ENCODE measurements at regions not wholly inside any gene's neighbourhood (a gene's known extent, or its start where the extent isn't known, plus 50 kb on each side); places are given as distances from the start of the nearest gene placed in this dataset.

GRCh38 chr10:130728531-130729215 lies 582.8 kb downstream of the TCERG1L start:
- no peak for DNase-seq

- no peak for DNase-seq
Observed at GRCh38 chr10:130729876-130730275, 581.6 kb downstream of the TCERG1L start.

- DNase-seq: no peak
Observed at GRCh38 chr10:130737186-130737585, 574.3 kb downstream of the TCERG1L start.

DNA sequence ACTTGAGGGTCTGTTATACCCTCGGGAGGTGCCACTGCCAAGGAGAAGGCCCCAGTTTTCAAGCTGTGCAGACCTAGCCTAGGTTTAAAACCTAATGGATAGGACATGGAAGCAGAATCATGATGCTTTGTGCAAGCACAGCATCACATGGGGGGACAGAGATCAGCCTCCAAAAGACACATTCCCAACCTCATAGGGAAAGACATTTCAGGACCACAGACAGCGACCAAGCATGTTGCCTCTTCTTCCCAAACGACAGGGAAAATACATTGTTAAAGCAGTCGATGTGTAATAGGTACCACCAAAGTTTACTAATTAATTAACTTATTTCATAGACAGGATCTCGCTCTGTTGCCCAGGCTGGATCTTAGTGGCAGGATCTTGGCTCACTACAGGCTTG lies 573.9 kb downstream of the TCERG1L start:
- no peak for DNase-seq

DNA sequence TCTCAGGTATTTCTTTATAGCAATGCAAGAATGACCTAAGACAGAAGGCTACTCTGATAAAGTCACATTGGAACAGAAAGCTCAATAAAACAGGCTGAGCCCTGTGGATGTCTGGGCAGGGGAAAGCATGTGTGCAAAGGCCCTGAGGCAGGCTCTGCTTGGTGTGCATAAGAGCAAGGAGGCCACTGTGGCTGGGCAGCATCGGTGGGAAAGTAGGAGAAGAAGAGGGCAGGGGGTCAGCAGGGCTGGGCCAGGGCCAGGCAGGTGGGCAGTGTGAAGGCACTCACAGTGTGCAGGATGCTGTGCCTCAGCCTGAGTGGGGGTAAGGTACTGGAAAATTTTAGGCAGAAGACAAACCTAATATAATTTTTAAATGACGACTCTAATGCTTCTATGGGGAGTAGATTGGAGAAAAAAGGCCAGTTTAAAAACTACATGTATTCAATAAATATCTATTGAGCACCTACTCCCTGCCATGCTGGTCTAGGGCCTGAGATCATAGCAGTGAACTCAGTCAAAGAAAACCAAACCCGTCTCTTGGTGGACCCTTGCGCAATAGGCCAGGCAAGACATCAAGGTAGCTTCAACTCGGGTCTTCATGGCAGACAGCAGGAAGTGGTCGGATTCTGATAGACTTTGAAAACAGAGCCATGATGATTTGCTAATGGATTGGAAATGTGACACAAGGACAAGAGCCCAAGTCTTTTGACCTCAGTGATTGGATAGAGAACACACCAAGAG lies 572.3 kb downstream of the TCERG1L start:
- no peak for DNase-seq

- DNase-seq: no peak
Observed at GRCh38 chr10:130739757-130740145, 571.8 kb downstream of the TCERG1L start.

DNA sequence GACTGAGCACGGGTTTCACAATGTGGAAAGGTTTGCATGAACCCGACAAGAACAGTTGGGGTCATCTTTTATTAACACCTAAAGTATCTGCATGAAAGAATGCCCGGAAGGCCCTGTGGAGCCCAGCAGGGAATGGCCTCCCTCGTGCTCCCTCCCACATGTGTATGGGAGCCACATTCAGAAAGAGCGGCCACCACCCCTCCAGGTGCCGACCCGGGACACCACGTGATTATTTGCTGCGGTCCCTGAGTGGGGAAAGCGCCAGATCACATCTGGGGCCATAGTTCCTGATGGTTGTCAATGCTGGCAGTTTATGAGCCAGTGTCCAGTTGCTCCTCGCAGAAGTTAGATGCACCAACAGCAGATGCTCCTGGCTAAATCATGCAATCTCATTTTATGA lies 571.4 kb downstream of the TCERG1L start:
- DNase-seq: no peak

GRCh38 chr10:130740915-130741750 lies 570.4 kb downstream of the TCERG1L start:
- DNase-seq: no peak

GRCh38 chr10:130741901-130742855 lies 569.3 kb downstream of the TCERG1L start:
- DNase-seq: no peak

- DNase-seq: no peak
Observed at GRCh38 chr10:130742941-130743675, 568.4 kb downstream of the TCERG1L start.

DNA sequence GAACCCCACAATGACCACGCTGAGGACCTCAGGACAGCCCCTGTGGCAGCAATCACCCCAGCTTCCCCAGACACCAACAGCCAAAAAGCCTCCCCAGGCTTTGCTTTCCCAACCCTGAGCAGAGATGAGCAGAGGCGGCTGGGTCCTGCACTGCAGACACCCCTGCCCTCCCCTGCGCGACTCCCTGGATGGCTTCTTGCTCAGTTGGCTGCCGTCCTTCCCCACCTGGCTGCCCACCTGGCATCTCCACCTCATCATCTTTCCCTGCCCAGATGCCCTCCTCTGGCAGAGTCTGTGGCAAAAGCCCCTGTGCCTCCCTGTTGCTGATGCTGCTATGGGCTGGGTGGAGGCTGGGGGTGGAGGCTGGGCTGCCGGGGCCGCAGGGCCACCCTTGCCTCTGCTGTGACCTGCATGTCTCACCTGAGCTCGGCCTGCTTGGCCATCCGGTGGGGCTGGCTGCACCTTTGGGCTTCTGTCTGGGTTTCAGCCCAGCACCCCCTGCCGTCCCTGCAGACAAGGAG lies 567.7 kb downstream of the TCERG1L start:
- DNase-seq: no peak

DNA sequence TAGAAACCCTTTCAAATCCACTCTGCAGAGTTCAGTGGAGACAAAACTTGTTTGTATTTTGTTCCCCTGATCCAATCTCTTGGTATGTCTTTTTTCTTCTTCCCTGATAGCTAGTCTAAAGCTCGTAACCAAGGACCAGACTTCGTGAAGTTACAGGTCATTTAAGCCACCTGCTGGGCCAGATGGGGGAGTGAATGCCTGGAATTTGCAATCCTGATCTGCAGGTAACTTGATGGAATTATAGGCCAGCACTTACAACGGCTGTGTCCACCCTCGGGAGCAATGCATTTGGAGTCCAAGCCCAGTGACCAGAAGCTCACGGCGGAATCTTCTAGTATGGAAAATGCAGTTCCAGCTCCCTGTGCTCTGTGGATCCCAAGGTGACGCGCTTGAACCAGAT lies 566.9 kb downstream of the TCERG1L start:
- DNase-seq: no peak

DNA sequence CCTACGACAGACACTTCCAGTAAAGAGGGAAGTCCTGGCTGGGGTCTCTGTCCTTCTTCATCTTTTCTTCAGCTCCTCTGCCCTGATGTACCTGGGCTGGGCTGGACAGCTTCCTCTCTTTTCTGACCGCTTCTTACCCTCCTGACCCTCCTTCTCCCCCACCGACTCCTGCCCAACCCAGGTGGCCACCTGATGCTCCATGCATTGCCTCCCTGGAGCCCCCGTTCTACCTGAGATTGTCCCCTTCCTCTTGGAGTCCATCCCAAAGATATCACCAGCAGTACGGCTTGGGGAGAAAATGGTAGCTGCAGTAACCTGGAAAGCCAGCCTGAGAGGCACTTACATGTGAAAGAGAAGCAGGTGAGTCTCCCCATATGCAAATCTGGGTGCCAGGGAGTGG lies 566.3 kb downstream of the TCERG1L start:
- no peak for DNase-seq

- DNase-seq: no peak
Observed at GRCh38 chr10:130745821-130746220, 565.7 kb downstream of the TCERG1L start.

GRCh38 chr10:130746311-130746710 lies 565.2 kb downstream of the TCERG1L start:
- DNase-seq: no peak

- no peak for DNase-seq
Observed at GRCh38 chr10:130747356-130747755, 564.2 kb downstream of the TCERG1L start.

DNA sequence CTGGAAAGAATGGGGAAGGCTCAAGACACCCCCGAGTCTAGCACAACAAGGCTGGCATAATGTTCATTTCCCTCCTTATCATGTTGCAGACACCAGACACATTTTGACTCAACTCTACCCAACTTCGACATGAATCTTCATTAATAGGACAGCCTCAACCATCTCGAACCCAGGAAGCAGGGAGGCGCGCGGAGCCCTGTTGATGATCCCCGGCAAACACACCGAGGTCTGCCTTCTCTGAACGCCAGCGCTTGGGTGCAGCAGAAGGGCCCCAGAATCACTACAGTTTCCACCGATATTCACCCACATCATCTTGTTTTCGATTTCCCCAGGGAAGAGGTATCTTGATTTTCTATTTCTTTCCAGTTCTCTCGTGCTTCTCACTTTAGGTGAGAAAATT lies 563.6 kb downstream of the TCERG1L start:
- no peak for DNase-seq

DNA sequence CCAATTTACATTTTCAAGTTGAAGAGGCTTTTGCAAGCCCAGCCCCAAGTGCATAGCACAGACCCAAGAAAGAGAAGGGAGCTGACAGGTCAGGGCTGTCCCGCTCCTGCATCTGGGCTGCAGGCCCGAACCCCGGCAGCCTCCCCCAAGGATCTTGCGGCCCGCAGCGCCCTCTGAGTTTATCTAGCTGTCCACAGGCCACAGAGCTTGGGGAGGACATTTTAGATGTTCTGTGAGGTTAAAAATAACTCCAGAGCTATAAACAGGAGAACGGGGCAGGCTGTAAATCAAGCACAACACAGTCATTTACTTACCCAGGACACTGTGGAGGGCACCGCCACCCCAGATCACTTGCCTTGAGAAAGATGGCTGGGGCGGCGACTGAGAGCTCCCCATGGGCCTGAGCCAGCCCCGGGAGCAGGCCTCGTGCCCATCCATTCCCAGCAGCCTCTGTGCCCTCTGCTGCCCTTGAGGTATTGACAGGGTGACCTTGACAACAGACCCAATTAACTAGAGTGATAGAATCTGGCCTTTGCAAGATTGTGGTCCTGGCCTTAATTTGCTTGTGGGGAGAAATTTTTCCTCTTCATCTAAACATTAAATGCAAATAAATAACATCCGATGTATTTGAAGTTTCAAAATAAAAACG lies 563.0 kb downstream of the TCERG1L start:
- no peak for DNase-seq

DNA sequence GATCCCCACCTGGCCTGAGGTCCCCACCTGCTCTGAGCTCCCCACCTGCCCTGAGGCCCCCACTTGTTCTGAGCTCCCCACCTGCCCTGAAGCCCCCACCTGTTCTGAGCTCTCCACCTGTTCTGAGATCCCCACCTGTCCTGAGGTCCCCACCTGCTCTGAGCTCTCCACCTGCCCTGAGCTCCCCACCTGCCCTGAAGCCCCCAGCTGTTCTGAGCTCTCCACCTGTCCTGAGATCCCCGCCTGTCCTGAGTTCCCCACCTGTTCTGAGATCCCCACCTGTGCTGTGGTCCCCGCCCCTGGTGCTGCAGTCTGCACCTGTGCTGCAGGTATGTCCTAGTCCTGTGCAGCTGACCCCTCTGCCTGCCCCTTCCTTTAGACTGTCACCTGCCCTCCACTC lies 561.6 kb downstream of the TCERG1L start:
- DNase-seq: no peak

DNA sequence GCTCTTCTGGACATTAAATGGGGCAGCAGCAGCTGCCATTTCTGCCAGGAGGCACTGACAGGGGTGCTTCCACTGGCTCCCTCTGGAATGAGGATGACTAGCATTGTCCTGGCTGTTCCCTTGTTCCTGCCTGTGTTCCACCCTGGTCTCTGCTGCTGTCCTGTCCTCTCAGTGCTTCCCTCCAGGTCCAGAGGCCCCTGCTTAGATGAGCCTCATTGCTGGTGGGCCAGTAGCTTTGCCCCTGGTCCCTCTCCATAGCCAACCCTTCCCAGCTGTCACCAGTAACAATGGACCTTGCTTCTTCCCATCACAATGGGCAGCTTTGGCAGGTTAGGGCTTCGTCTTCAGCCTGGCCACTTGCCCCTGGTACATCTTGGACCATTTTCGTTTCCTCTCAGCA lies 561.1 kb downstream of the TCERG1L start:
- DNase-seq: no peak

Measured in effector CD8-positive, alpha-beta T cell (primary cell).